Activated CD4-positive, CD25-positive, alpha-beta regulatory T cell treated with anti-CD3 and anti-CD28 coated beads, Interleukin-2, amount 50 U/mL, for 24 hours (primary cell): ENCODE measurements at regions not wholly inside any gene's neighbourhood (a gene's known extent, or its start where the extent isn't known, plus 50 kb on each side); places are given as distances from the start of the nearest gene placed in this dataset.
"Not testable (repeated sequence)": the region's sequence is repeated elsewhere in the genome, so short reads cannot be mapped to it uniquely, and the experiment has no call there.

Source experiments
- ATAC-seq, 2 donors: fragments of 150-1000 bp; cut with Tn5 transposase; one replicate each; pipeline ENCODE4 v1.10.0; 2021; ENCODE audit warnings: mild to moderate bottlenecking in 1 of 2, moderate library complexity in 1 of 2

GRCh38 chr3:176619833-176620232 is 577.4 kb downstream of the TBL1XR1 start:
- ATAC-seq = no peak

- ATAC-seq = no peak
Observed at GRCh38 chr3:176615826-176616225, 581.5 kb downstream of the TBL1XR1 start.

GRCh38 chr3:176611703-176612102 is 585.6 kb downstream of the TBL1XR1 start:
- no peak for ATAC-seq

DNA sequence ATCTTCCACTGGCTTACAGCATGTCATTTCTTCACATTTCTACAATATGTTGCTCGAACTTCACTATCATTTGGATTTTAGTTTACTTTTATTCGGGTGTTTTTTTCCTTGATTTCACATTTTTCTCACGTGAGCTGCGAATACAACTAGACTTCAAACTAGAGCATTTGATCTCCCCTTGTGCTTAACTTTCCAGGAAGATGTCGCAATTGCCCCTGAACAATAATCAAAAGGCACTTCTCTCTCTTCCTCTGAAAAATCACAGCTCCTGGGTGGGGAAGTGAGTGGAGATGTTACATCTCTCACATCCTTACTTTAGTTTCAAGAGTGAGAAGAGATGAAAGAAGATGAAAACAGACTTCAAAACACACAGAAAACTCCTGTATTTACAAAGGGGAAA is 587.9 kb downstream of the TBL1XR1 start:
- no peak for ATAC-seq

- ATAC-seq = not testable (repeated sequence)
Observed at GRCh38 chr3:176605553-176605952, 591.7 kb downstream of the TBL1XR1 start.

- ATAC-seq = no peak
Observed at GRCh38 chr3:176595307-176595706, 602.0 kb downstream of the TBL1XR1 start.

DNA sequence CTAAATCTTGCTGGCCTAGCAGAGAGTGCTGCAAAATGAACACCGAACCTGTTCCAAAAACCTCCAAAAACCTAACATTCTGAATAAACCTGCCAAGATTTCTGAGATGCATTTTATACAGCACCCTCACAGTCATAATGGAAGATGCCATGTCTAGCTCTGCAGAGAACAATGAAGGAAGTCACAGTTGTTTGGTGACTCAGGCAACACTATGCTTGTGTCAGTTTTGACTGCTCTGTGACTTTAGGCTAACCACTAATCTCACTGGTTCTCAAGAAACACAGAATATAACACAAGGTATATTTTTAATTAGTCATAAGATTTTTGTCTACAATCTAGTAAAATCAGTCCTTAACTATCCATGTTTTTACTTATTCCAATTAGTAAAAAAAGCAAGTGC is 606.6 kb downstream of the TBL1XR1 start:
- peak in 1 of 2 donors; percentile 24 for ATAC-seq

- ATAC-seq = no peak
Observed at GRCh38 chr3:176587089-176587488, 610.2 kb downstream of the TBL1XR1 start.

DNA sequence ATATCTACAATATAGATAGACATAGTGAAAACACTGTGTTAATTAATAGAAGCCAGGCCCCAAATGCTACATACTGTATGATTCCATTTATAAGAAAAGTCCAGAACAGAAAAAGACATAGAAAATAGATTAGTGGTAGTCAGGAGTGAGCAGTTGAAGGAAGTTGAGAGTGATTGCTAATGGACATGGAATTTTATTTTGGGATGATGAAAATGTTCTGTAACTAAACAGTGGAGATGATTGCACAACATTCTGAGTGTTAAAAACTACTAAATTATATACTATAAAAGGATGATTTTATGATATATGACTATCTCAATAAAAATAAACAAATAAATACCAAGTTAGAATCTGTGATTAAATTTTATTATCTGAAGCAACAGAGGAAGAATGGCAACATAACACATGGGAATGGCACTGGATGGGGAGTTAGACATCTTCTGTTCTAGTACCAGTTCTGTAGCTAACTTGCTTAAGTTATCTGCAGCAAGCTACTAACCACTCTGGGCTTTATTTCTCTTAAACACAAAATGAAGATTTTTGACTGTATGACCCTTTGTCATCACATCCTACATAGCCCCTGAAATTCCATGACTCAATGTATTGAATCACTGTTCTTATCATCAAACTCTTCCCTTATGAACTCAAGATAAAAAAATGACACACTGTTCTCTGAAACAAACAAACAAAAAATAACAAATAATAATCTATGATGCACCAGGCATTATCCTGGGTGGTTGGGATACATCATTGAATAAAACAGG is 612.7 kb downstream of the TBL1XR1 start:
- no peak for ATAC-seq

DNA sequence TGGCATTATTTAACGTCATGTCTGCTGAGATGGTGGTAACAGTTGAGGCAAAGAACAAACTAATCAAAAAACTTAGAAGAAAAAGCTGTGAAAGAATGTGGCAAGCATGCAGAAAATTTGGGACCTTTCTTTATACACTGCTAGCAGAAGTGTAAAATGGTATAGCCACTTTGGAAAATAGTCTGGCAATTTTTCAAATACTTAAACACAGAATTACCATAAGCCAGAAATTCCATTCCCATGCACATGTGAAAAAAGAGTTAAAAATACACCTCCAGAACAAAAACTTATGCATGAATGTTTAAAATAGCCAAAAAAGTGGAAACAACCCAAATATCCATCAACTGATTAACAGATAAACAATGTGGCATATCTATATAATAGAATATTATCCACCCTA is 613.3 kb downstream of the TBL1XR1 start:
- ATAC-seq = no peak

- no peak for ATAC-seq
Observed at GRCh38 chr3:176581589-176581988, 615.7 kb downstream of the TBL1XR1 start.

DNA sequence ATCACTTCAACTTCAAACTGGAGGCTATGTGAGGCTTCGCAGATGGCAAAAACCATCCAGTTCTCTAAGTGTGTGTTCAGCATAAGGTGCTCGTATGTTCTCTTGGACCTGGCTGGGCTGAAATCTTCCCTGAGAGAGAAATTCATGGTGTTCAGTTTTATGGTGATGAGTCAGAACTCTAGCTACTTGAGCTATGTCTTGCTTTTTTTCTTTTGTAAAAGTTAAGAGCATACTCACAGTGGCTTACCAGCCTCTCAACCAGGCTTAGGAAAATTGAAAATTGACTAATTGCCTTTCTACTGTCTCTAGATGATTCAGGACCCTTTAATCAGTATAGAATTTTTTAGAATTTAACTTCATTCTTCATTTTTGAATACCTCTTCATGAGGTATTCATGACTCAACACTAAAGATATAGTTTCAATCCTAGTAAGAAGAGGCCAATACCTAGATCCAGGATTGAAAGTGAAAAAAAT is 617.5 kb downstream of the TBL1XR1 start:
- ATAC-seq = no peak

GRCh38 chr3:176578316-176578715 is 619.0 kb downstream of the TBL1XR1 start:
- ATAC-seq = no peak

- ATAC-seq = no peak
Observed at GRCh38 chr3:176577447-176577846, 619.8 kb downstream of the TBL1XR1 start.

DNA sequence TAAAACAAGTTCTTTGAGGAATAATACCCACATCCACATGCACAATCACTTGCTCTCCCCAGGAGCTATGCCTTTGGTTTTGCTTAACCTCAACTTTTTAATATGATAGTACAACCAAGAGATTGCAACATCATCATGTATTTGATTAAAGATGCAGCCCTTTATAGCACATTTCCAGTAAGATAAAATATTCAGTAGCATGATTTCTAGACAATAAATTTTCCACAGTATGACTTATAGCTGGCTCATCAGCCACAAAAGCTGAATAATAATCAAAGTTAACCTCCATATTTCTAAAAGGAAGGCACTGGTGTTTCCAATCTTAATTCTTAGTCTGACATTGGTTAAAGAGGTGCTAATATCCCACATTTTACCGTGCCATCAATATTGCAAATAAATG is 622.5 kb downstream of the TBL1XR1 start:
- no peak for ATAC-seq

GRCh38 chr3:176571926-176572325 is 625.4 kb downstream of the TBL1XR1 start:
- ATAC-seq = no peak

GRCh38 chr3:176570992-176571391 is 626.3 kb downstream of the TBL1XR1 start:
- no peak for ATAC-seq

GRCh38 chr3:176568189-176568588 is 629.1 kb downstream of the TBL1XR1 start:
- no peak for ATAC-seq

GRCh38 chr3:176566757-176567156 is 630.5 kb downstream of the TBL1XR1 start:
- no peak for ATAC-seq

DNA sequence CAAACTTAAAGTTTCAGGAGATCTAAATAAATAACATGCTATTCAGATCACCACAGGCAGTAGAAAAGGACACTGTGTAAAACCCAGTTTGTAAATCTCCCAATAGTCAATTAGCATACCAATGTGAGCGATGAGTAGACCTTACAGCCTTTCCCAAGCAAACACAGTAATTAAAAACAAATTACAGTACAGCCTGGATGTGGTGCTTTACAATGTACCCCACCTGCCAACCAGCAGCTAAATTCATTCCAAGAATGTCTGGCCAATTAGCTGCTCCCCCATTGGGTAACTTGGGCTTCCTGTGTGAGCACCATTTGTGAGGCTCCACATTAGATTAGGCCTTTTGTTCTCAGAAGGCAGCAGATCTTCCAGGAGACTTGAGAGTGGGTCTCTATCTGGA is 635.0 kb downstream of the TBL1XR1 start:
- no peak for ATAC-seq

GRCh38 chr3:176561826-176562225 is 635.5 kb downstream of the TBL1XR1 start:
- ATAC-seq = no peak

DNA sequence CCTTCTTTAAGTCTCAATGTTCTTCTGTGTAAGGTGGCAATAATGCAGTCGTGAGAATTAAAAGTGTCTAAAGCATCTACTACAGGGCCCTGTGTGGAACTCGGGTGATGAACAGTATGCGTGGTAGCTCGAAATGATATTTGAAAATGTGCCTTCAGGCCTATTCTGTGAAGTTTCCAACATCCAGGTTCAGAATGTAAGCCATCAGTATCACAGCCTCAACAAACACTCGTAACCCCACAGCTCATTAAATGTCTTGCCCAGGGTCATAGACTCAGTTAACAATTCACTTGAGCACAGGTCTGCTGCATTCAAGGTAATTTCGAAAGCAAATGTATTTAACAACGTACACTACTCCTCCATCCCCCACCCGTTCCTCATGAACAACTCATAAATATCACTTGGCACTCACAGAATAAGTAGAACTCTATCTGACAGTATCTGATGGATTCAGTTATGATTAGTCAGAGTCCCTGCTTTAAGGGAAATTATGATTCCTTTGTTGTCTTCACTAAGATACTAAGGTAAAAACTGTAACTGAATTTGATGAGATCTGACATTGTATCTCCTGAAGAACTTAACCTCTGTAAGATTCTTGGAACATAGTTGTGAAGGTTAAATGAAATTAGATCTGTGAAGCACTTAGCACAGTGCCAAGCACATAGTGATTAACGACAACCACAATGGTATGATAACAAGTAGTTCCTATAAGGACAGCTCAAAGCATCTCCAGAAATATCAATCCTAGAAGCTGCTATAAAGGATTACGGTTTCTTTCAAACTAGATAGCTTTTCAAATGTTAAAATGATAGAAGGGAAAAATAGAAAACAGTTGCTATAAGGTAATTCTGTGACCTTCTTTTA is 642.3 kb downstream of the TBL1XR1 start:
- no peak for ATAC-seq

DNA sequence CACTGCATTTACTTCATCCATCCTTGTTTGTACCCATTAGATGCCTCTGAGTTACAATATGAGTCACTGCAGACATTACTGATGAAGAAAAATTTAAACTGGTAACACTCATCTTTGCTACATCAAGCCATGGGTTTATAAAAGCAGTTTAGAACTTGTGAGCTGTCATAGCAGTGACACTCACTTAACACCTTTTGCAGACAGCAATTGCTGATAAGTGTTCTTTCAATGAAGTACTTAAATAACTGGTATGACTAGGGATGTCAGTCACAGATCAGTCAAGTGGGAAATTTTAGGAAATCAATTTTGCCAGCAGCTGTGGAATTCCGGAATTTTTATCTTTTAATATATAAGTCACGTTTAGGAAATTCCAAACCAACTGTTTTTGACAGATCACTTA is 643.0 kb downstream of the TBL1XR1 start:
- ATAC-seq = no peak

DNA sequence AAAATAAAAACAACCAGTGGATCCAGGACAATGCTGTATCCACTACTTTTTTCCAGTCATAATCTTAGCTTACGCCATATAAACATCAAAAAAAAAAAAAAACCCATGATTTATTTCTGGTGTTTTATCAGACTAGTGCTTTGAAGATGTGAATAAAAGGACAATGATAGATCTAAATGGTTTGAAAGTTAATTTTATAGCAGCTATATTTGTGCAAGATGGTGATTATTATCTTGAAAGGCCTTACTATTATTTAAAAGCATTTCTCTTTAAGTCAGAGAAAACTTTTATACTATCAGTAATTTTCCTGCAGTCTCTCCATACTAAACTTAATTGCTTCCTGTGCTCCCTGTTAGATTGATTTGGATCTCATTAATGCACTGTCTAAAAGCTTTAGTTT is 670.3 kb downstream of the TBL1XR1 start:
- no peak for ATAC-seq
